GM20431 (cell line): ENCODE measurements at regions not wholly inside any gene's neighbourhood (a gene's known extent, or its start where the extent isn't known, plus 50 kb on each side); places are given as distances from the start of the nearest gene placed in this dataset.

Experiments
- in situ Hi-C: fragments of 300-500 bp; cut with MseI, MboI; formaldehyde crosslinking; loops from one replicate; pipeline ENCODE4 v1.15.0; 2020; ENCODE audit warnings: low sequenced_read_pairs; ENCODE audit not compliant: unreplicated experiment

GRCh38 chr13:87042946-87043345 is 628.2 kb upstream of the SLITRK5 start:
- in situ Hi-C loops: no loop called here

DNA sequence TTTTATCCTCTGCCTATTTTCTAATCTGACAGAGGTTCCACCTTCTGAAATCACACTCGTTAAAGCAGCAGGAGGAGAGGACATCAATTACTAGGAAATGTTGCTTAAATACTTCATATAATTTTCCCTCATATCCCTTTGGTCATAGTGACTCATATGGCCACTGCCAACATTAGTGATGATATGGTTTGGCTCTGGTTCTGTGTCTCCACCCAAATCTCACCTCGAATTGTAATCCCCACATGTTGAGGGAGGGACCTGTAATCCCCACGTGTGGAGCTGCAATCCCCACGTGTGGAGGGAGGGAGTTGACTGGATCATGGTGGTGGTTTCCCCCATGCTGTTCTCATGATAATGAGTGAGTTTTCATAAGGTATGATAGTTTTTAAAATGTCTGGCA is 618.4 kb upstream of the SLITRK5 start:
- in situ Hi-C loops: no loop called here

DNA sequence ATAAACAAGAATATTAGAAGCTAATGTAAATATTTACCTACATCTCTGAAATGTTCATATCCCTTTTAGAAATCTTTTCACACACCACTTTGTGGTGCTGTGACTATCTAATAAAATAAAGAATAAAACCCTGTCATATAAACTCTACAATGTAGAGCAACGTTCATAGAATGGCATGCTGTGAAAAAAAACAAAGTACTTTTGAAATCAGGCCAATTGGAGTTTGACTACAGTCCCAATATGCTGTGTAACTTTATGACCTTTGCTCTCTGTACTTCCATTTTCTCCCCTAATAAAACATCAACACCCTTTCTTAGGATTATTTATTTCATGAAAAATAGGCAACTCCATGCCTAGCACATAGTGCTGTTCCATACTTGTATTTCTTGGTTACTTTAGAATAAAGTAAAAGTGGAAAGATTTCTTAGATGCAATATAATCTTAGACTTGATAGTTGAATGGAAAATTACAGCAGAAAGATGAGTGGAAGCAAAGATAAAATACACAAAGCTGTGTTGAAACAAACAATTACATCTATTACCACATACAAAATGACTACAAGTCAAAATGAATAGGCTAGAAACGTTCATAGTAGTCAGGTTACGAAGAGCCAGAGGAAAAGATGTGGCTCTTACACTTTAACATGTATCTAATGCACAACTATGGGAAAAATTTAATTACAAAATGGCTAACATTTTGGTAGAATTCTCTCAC is 613.2 kb upstream of the SLITRK5 start:
- in situ Hi-C loops: no loop called here

- in situ Hi-C loops: no loop called here
Observed at GRCh38 chr13:87058786-87059329, 612.3 kb upstream of the SLITRK5 start.

- in situ Hi-C loops: no loop called here
Observed at GRCh38 chr13:87078947-87079795, 592.0 kb upstream of the SLITRK5 start.

GRCh38 chr13:87080100-87080779 is 590.9 kb upstream of the SLITRK5 start:
- in situ Hi-C loops: no loop called here

DNA sequence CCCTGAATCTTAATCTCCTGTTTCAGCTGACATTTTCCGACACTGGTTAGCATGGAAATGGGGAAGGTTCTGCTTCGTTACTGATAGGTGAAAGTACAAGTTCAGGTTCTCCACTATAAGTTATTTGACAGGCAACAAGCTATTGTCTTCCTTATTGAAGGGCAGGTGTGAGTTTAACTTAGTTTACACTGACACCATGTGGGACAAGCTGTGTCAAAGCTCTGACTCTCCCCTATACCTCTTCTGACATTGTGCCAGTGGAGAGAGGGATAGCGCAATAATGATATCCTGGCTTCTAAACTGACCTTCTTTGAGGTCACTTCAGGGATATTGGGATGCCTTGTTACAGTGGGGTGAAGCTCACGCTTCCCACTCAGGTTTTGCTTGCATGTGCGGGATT is 587.0 kb upstream of the SLITRK5 start:
- in situ Hi-C loops: no loop called here

DNA sequence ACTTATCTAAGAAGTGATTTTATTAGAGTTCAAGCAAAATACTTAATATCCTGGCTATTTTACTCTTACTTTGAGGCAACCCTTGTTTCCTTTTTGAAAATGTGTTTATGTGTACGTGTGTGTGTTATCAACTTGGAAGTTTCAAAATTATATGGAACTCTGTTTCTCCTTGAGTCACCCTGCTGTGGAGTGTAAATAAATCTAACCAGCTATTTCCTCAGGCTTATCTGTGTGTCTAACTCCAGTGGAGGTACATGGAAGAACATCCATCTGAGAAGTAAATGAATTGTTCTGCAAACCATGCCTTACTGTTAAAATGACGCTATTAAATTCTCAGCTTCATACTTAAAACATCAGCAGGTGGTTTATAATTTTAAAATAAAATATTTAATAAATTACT is 583.4 kb upstream of the SLITRK5 start:
- in situ Hi-C loops: no loop called here

DNA sequence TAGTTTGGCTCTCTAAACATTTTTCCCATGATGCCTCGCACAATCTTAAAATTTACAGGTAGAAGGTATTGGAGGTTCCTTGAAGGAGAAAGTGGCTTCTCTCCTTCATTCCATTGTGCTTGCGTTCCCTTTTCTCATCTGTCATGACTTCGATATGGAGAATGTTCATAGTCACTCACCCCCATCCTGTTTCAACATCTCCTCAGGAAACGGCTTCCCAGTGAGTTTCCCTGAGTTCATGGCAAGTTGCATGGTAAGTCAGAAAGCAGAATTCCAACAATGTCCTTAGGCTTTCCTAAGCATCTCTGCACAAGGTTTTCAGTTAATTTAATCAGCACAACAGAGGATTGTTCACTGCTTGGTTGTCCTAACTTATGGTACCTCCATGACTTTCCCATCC is 581.8 kb upstream of the SLITRK5 start:
- in situ Hi-C loops: no loop called here

- in situ Hi-C loops: no loop called here
Observed at GRCh38 chr13:87093399-87093798, 577.8 kb upstream of the SLITRK5 start.

- in situ Hi-C loops: no loop called here
Observed at GRCh38 chr13:87094646-87095045, 576.5 kb upstream of the SLITRK5 start.

- in situ Hi-C loops: no loop called here
Observed at GRCh38 chr13:87100431-87100830, 570.7 kb upstream of the SLITRK5 start.

DNA sequence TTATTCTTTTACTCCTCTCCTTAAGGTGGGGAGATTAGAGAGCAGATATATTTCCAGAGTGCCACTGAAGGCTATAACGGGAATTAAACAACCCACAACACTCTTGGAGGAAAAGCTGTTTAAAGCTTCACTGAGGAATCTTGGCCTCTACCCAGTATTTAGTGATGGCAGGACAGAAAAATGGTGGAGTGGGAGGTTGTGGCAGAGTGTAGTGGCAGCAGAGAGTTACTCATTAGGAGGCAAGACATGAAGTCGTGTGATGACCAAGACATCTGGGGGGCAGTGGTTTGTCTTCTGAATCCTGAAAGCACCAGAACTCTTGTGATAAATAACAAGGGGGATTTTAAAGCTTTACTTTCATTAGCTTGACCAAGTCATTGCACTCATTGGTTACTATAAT is 563.5 kb upstream of the SLITRK5 start:
- in situ Hi-C loops: no loop called here

GRCh38 chr13:87120476-87120875 is 550.7 kb upstream of the SLITRK5 start:
- in situ Hi-C loops: no loop called here

DNA sequence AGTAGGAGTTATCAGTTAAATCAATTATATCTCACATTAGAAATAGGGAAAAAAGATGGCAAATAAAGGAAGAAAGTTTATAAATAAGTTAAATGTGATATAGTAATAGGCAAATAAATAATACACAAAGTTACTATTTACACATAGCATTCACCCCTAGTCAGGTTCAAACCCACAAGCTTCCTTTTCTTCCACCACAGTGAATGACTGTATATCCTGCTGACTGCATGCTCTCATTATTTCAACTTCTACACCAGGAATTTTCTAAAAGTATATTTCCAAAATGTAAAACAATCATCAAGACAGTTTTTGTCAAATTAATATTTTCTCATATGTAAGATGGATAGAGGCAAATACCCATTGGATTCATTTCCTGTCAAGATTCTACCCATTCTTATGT is 548.6 kb upstream of the SLITRK5 start:
- in situ Hi-C loops: no loop called here

GRCh38 chr13:87123987-87124784 is 547.0 kb upstream of the SLITRK5 start:
- in situ Hi-C loops: no loop called here

GRCh38 chr13:87124785-87125074 is 546.4 kb upstream of the SLITRK5 start:
- in situ Hi-C loops: no loop called here

DNA sequence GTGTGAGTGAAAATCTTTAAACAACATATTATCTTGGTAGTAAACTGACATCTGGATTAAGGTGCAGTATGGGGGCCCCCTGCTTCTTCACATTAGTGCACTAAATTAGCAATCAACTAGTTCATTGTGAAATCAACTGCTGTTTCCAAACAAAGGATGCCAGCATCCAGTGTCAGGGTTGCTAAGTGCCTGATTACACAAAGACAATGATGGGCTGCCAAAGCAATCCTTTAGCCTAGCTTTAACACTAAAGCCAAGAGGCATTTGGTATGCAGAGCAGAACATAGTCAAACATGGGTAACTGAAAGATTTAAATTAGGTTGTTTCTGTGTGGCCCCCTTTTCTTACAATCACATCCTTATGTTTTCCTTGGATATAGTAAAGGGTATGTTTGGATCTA is 543.1 kb upstream of the SLITRK5 start:
- in situ Hi-C loops: no loop called here

GRCh38 chr13:87128491-87128890 is 542.7 kb upstream of the SLITRK5 start:
- in situ Hi-C loops: no loop called here

DNA sequence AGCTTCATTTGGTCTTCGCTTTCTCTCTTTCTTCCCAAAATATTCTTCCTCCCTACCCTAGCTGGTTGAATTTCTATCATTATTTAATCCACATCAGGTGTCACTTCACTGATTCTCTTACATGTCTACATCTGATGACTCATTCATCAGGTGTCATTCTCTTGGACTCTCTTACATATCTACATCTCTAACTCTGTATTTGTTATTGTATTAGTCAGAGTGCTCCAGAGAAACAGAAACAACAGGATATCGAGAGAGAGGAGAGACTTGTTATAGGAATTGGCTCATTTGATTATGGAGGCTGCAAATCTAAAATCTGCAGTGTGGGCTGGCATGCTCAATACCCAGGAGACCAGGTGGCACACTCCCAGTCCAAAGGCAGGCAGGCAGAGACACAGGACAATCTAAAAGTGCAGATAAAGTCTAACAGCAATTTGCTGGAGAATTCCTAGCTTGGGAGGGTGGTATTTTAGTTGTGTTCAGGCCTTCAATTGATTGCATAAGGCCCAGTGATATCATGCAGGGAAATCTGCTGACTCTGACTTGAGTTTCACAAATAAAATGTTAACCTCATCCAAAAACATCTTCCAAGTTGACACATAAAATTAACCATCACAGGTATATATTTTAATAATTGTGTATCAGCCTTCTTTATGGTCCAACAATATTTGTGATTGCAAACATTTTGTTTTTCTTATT is 541.4 kb upstream of the SLITRK5 start:
- in situ Hi-C loops: no loop called here
